ENCODE measurements at regions not wholly inside any gene's neighbourhood (a gene's known extent, or its start where the extent isn't known, plus 50 kb on each side); places are given as distances from the start of the nearest gene placed in this dataset.

DNA sequence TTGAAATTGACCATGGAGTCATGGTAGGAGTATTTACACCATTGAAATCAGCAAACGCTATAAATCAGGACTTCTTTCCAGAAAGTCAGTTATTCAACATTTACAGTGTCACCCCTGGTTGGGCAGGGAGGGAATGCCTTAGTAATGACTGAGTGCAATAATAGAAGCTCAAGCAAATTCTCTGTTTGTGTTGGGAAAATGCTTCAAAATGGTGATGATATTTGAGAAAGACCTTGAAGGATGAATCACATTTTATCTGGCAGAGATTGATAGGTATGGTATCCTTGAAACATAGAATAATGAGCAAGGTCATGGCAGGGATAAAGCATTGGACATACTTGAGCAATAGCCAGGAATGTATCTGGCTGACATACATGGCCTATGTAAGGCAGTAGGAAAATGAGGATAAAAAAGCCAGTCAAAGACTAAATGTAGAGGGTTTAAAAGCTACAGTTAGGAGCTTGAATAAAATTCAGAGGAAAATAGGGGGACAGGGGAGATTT, 248.7 kb downstream of the FMR1NB start:
- Histone ChIP-seq H3K4me3 (ENCODE audit: low read depth in 1 of 2, low read length in 2 of 2) (no peak overlapping the region), H3K27ac (ENCODE audit: low read depth, low read length) (no peak overlapping the region), H3K36me3 (ENCODE audit: control insufficient read depth in 1 of 2, insufficient read depth in 2 of 2, low read length in 2 of 2) (no peaks in the 10 kb centered on the region), H3K9me3 (ENCODE audit: control insufficient read depth in 1 of 2, low read length in 2 of 2) (no peaks in the 10 kb centered on the region), H3K9ac (ENCODE audit: low read depth in 1 of 2, low read length in 2 of 2) (no peak overlapping the region), H3K4me1 (ENCODE audit: control insufficient read depth in 1 of 2, insufficient read depth in 2 of 2, low read length in 2 of 2) (no peaks in the 10 kb centered on the region), H3K27me3 (ENCODE audit: control insufficient read depth in 1 of 2, insufficient read depth in 2 of 2, low read length in 2 of 2) (no peaks in the 10 kb centered on the region)

DNA sequence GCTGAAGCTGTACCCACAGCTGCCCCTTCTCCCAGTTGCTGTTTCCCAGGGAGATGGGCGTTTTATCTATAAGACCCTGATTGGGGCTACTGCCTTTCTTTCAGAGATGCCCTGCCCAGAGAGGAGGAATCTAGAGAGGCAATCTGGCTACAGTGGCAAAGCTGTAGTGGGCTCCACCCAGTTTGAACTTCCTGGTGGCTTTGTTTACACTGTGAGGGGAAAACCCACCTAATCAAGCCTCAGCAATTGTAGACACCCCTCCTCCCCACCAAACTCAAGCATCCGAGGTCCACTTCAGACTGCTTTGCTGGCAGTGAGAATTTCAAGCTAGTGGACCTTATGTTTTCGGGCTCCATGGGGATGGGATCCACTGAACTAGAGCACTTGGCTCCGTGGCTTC, 240.4 kb upstream of the AFF2 start:
- Histone ChIP-seq H3K9ac (ENCODE audit: low read depth in 1 of 2, low read length in 2 of 2) (no peak overlapping the region), H3K27ac (ENCODE audit: low read depth, low read length) (no peak overlapping the region)

DNA sequence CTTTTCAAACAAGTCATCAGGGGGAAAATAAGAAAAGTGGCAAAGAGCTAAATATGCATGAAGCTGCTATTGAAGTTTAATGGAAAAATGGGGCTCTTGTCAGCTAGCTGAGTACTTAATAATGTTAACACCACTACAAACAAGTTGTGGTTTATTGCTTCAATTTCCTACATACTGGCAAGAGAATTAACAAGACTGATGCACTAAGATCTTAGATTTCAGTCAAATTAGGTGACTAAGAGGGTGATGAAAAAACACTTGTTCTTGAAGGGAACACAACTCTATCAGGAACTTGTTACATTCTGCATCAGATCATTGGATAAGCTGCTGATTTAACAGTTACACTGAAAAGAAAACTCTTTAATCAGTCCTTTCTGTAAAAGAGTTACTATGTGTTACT, 234.6 kb upstream of the AFF2 start:
- H3K36me3 ChIP-seq (ENCODE audit: control insufficient read depth in 1 of 2, insufficient read depth in 2 of 2, low read length in 2 of 2), result no peaks in the 10 kb centered on the region
- H3K9ac ChIP-seq (ENCODE audit: low read depth in 1 of 2, low read length in 2 of 2), result no peak overlapping the region
- H3K27ac ChIP-seq (ENCODE audit: low read depth, low read length), result no peak overlapping the region
- H3K4me1 ChIP-seq (ENCODE audit: control insufficient read depth in 1 of 2, insufficient read depth in 2 of 2, low read length in 2 of 2), result no peaks in the 10 kb centered on the region
- no peaks in the 10 kb centered on the region for H3K9me3 ChIP-seq (ENCODE audit: control insufficient read depth in 1 of 2, low read length in 2 of 2)
- H3K27me3 ChIP-seq (ENCODE audit: control insufficient read depth in 1 of 2, insufficient read depth in 2 of 2, low read length in 2 of 2), result no peaks in the 10 kb centered on the region
- no peak overlapping the region for H3K4me3 ChIP-seq (ENCODE audit: low read depth in 1 of 2, low read length in 2 of 2)

More for the DNA sequence above, 240.4 kb upstream of the AFF2 start:
- Histone ChIP-seq H3K4me3 (ENCODE audit: low read depth in 1 of 2, low read length in 2 of 2) (no peak overlapping the region), H3K4me1 (ENCODE audit: control insufficient read depth in 1 of 2, insufficient read depth in 2 of 2, low read length in 2 of 2) (no peaks in the 10 kb centered on the region), H3K27me3 (ENCODE audit: control insufficient read depth in 1 of 2, insufficient read depth in 2 of 2, low read length in 2 of 2) (no peaks in the 10 kb centered on the region), H3K9me3 (ENCODE audit: control insufficient read depth in 1 of 2, low read length in 2 of 2) (no peaks in the 10 kb centered on the region), H3K36me3 (ENCODE audit: control insufficient read depth in 1 of 2, insufficient read depth in 2 of 2, low read length in 2 of 2) (no peaks in the 10 kb centered on the region)

DNA sequence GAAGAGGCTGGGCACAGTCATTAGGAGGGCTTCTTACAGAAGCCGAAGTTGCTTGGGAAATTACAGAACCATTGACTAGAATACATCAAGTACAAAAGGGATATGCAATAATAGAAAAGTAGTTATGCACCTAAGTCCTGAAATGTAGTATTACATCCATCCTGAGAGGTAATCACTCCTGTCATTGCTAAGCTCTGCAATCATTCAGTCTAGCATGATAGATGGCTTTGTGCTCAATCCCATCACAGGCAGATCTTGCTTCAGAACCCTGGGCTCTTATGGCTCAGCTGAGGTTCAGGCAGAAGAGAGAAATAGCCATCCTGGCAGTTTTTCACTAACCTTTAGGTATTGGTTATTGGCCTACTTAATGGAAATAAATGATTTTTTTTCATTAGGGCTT, 231.7 kb upstream of the AFF2 start:
- Histone ChIP-seq H3K4me3 (ENCODE audit: low read depth in 1 of 2, low read length in 2 of 2) (no peak overlapping the region), H3K27me3 (ENCODE audit: control insufficient read depth in 1 of 2, insufficient read depth in 2 of 2, low read length in 2 of 2) (no peaks in the 10 kb centered on the region), H3K27ac (ENCODE audit: low read depth, low read length) (no peak overlapping the region), H3K9ac (ENCODE audit: low read depth in 1 of 2, low read length in 2 of 2) (no peak overlapping the region), H3K9me3 (ENCODE audit: control insufficient read depth in 1 of 2, low read length in 2 of 2) (no peaks in the 10 kb centered on the region), H3K4me1 (ENCODE audit: control insufficient read depth in 1 of 2, insufficient read depth in 2 of 2, low read length in 2 of 2) (no peaks in the 10 kb centered on the region), H3K36me3 (ENCODE audit: control insufficient read depth in 1 of 2, insufficient read depth in 2 of 2, low read length in 2 of 2) (no peaks in the 10 kb centered on the region)

DNA sequence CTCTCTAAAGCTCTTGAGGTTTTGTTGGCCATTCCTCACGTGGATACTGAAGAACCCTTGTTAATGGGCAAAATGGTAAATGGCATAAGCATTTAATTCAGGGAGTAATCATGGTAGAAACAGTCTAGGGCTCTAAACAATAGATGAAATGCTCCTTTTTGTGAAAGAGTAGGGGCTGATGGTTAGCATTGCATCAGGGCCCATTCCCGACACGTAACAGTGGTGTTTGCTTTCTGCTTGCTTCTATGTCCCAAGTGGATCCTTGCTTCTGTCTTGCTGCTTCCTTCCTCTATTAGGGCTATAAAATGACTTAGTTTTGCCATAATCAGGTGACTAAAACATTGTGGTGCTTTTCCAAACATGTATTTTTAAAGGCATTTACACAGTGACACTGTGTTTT, 230.9 kb upstream of the AFF2 start:
- H3K9ac ChIP-seq (ENCODE audit: low read depth in 1 of 2, low read length in 2 of 2), result no peak overlapping the region
- no peaks in the 10 kb centered on the region for H3K36me3 ChIP-seq (ENCODE audit: control insufficient read depth in 1 of 2, insufficient read depth in 2 of 2, low read length in 2 of 2)
- no peak overlapping the region for H3K4me3 ChIP-seq (ENCODE audit: low read depth in 1 of 2, low read length in 2 of 2)
- H3K27ac ChIP-seq (ENCODE audit: low read depth, low read length), result no peak overlapping the region
- H3K27me3 ChIP-seq (ENCODE audit: control insufficient read depth in 1 of 2, insufficient read depth in 2 of 2, low read length in 2 of 2), result no peaks in the 10 kb centered on the region
- H3K4me1 ChIP-seq (ENCODE audit: control insufficient read depth in 1 of 2, insufficient read depth in 2 of 2, low read length in 2 of 2), result no peaks in the 10 kb centered on the region
- H3K9me3 ChIP-seq (ENCODE audit: control insufficient read depth in 1 of 2, low read length in 2 of 2), result no peaks in the 10 kb centered on the region

DNA sequence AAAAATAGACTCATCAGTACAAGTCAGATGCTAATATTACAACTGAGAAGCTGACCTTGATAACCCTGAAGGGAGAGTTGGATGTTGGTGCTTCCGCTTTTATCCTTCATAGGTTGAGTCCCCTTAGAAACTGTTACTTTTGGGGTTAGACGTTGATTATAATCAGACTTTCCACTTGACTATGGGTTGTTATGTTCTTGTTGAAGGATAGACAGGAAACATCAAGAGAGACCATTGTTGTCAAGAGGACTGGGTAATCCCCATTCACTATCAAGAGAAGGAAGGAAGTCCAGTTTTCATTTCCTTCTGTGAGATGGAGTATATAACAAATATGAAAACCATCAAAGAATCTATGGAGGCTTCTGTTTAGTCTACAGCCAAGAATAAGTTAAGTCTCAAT, 229.9 kb upstream of the AFF2 start:
- Histone ChIP-seq H3K27ac (ENCODE audit: low read depth, low read length) (no peak overlapping the region), H3K36me3 (ENCODE audit: control insufficient read depth in 1 of 2, insufficient read depth in 2 of 2, low read length in 2 of 2) (no peaks in the 10 kb centered on the region), H3K4me3 (ENCODE audit: low read depth in 1 of 2, low read length in 2 of 2) (no peak overlapping the region), H3K9me3 (ENCODE audit: control insufficient read depth in 1 of 2, low read length in 2 of 2) (no peaks in the 10 kb centered on the region), H3K4me1 (ENCODE audit: control insufficient read depth in 1 of 2, insufficient read depth in 2 of 2, low read length in 2 of 2) (no peaks in the 10 kb centered on the region), H3K27me3 (ENCODE audit: control insufficient read depth in 1 of 2, insufficient read depth in 2 of 2, low read length in 2 of 2) (no peaks in the 10 kb centered on the region), H3K9ac (ENCODE audit: low read depth in 1 of 2, low read length in 2 of 2) (no peak overlapping the region)

DNA sequence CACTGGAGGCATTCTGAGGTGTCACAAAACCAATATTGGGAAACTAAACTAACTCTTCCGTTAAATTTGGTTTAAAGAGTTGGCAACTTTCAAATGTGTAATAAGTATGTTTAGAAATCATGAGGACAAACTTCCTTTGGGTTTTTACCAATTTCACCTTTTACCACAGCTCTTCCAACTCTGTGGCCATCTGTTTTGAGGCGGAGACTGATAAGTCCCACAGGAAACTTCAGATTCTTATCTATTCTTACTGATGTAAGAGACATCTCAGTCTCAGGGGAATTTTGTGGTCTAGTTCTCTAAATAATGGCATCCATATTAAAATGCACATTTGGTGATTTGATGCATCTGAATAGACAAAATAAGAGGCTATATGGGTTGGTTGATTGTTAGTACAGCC, 229.2 kb upstream of the AFF2 start:
- Histone ChIP-seq H3K27ac (ENCODE audit: low read depth, low read length) (no peak overlapping the region), H3K4me1 (ENCODE audit: control insufficient read depth in 1 of 2, insufficient read depth in 2 of 2, low read length in 2 of 2) (no peaks in the 10 kb centered on the region), H3K9me3 (ENCODE audit: control insufficient read depth in 1 of 2, low read length in 2 of 2) (no peaks in the 10 kb centered on the region), H3K4me3 (ENCODE audit: low read depth in 1 of 2, low read length in 2 of 2) (no peak overlapping the region), H3K36me3 (ENCODE audit: control insufficient read depth in 1 of 2, insufficient read depth in 2 of 2, low read length in 2 of 2) (no peaks in the 10 kb centered on the region), H3K27me3 (ENCODE audit: control insufficient read depth in 1 of 2, insufficient read depth in 2 of 2, low read length in 2 of 2) (no peaks in the 10 kb centered on the region), H3K9ac (ENCODE audit: low read depth in 1 of 2, low read length in 2 of 2) (no peak overlapping the region)

DNA sequence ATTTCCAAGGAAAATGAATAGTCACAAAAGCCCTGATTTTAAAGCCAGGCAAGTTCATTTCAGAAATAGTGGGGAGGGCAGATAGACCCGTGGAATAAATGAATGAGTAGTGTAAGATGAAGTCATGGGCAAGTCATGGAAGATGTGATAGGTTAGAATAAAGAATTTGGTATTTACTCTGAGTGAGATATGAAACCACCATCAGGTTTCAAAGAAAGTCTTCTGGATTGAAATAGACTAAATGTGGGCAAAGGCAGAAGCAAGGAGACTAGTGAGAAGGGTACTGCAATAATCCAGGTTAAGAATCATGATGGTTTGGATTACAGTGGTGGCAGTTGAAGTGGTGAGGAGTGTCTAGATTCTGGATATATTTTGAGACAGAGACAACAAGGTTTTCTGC, 218.5 kb upstream of the AFF2 start:
- Histone ChIP-seq H3K36me3 (ENCODE audit: control insufficient read depth in 1 of 2, insufficient read depth in 2 of 2, low read length in 2 of 2) (no peaks in the 10 kb centered on the region), H3K27ac (ENCODE audit: low read depth, low read length) (no peak overlapping the region), H3K9me3 (ENCODE audit: control insufficient read depth in 1 of 2, low read length in 2 of 2) (no peaks in the 10 kb centered on the region), H3K27me3 (ENCODE audit: control insufficient read depth in 1 of 2, insufficient read depth in 2 of 2, low read length in 2 of 2) (no peaks in the 10 kb centered on the region), H3K4me1 (ENCODE audit: control insufficient read depth in 1 of 2, insufficient read depth in 2 of 2, low read length in 2 of 2) (no peaks in the 10 kb centered on the region), H3K9ac (ENCODE audit: low read depth in 1 of 2, low read length in 2 of 2) (no peak overlapping the region), H3K4me3 (ENCODE audit: low read depth in 1 of 2, low read length in 2 of 2) (no peak overlapping the region)

DNA sequence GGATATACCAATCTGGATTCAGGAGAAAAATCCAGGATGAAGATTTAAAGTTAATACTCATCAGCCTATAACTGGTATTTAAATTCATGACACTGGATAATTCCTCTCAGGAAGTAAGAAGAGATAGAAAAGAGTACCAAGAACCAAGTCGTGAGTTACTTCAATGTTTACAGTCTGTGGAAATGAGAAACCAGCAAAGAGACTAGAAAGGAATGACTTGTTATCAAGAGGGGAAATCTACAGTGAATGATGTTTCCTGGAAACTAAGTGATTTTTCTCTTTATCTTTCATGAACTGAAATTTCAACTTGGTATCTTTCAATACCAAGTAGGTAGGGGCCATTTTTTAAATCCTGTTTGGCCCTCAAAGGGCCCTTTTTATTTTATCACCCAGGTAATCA, 217.9 kb upstream of the AFF2 start:
- H3K9ac ChIP-seq (ENCODE audit: low read depth in 1 of 2, low read length in 2 of 2), result no peak overlapping the region

DNA sequence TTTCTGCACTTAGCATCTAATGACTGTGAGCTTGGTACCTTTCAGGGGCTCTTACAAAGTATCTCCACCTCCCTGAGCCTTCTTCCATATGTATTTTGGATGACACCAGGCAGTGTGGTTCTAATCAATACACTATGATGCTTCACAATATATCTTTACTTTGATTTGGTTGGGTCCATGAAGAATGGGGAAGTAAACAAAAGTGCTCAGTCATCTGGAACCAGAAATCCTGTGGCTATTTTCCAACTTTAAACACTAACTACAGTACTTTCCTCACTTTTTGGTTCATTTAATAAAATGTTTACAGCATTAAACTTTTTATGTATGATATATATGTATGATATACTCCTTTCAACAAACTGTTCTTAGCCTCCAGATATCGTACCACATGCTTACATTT, 216.4 kb upstream of the AFF2 start:
- H3K27ac ChIP-seq (ENCODE audit: low read depth, low read length), result no peak overlapping the region
- H3K4me1 ChIP-seq (ENCODE audit: control insufficient read depth in 1 of 2, insufficient read depth in 2 of 2, low read length in 2 of 2), result no peaks in the 10 kb centered on the region
- no peak overlapping the region for H3K4me3 ChIP-seq (ENCODE audit: low read depth in 1 of 2, low read length in 2 of 2)
- no peak overlapping the region for H3K9ac ChIP-seq (ENCODE audit: low read depth in 1 of 2, low read length in 2 of 2)
- H3K9me3 ChIP-seq (ENCODE audit: control insufficient read depth in 1 of 2, low read length in 2 of 2), result no peaks in the 10 kb centered on the region
- H3K27me3 ChIP-seq (ENCODE audit: control insufficient read depth in 1 of 2, insufficient read depth in 2 of 2, low read length in 2 of 2), result no peaks in the 10 kb centered on the region
- no peaks in the 10 kb centered on the region for H3K36me3 ChIP-seq (ENCODE audit: control insufficient read depth in 1 of 2, insufficient read depth in 2 of 2, low read length in 2 of 2)

More for the DNA sequence above, 217.9 kb upstream of the AFF2 start:
- no peak overlapping the region for H3K4me3 ChIP-seq (ENCODE audit: low read depth in 1 of 2, low read length in 2 of 2)
- no peak overlapping the region for H3K27ac ChIP-seq (ENCODE audit: low read depth, low read length)
- H3K4me1 ChIP-seq (ENCODE audit: control insufficient read depth in 1 of 2, insufficient read depth in 2 of 2, low read length in 2 of 2), result no peaks in the 10 kb centered on the region
- no peaks in the 10 kb centered on the region for H3K27me3 ChIP-seq (ENCODE audit: control insufficient read depth in 1 of 2, insufficient read depth in 2 of 2, low read length in 2 of 2)
- no peaks in the 10 kb centered on the region for H3K36me3 ChIP-seq (ENCODE audit: control insufficient read depth in 1 of 2, insufficient read depth in 2 of 2, low read length in 2 of 2)
- no peaks in the 10 kb centered on the region for H3K9me3 ChIP-seq (ENCODE audit: control insufficient read depth in 1 of 2, low read length in 2 of 2)

DNA sequence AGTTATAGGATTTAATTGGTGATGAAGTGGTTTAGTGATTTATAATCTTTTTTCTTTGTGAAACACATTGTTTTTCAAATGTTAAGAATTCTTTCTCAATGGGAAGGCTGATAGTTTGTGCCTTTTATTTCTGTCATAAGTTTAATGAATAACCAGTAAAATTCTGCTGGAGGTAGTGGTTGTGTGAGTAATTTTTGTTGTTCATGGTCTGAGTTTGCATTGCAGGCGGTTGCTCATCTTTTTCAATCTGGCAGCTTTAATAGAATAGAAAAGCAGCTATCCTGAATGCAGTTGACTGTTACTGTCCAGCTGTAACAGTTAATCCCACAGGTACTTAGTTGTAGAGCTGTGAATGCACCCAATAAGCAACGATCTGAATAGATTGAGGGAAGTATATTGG, 215.6 kb upstream of the AFF2 start:
- Histone ChIP-seq H3K27ac (ENCODE audit: low read depth, low read length) (no peak overlapping the region), H3K27me3 (ENCODE audit: control insufficient read depth in 1 of 2, insufficient read depth in 2 of 2, low read length in 2 of 2) (no peaks in the 10 kb centered on the region), H3K36me3 (ENCODE audit: control insufficient read depth in 1 of 2, insufficient read depth in 2 of 2, low read length in 2 of 2) (no peaks in the 10 kb centered on the region), H3K4me1 (ENCODE audit: control insufficient read depth in 1 of 2, insufficient read depth in 2 of 2, low read length in 2 of 2) (no peaks in the 10 kb centered on the region), H3K4me3 (ENCODE audit: low read depth in 1 of 2, low read length in 2 of 2) (no peak overlapping the region), H3K9me3 (ENCODE audit: control insufficient read depth in 1 of 2, low read length in 2 of 2) (no peaks in the 10 kb centered on the region), H3K9ac (ENCODE audit: low read depth in 1 of 2, low read length in 2 of 2) (no peak overlapping the region)

Data from duodenal mucosa (tissue), 2 donors.